NCI-H1048 (cell line): ENCODE measurements at regions not wholly inside any gene's neighbourhood (a gene's known extent, or its start where the extent isn't known, plus 50 kb on each side); places are given as distances from the start of the nearest gene placed in this dataset.

Experiments used
- DNase-seq: peaks from one replicate; lab custom pipeline; 2025; lab: John Stamatoyannopoulos, UW

- no peak for DNase-seq
These were observed 115.5 kb downstream of the PAPOLA start for GRCh38 chr14:96617635-96618034.

GRCh38 chr14:96622926-96623325 is 120.7 kb downstream of the PAPOLA start:
- DNase-seq = no peak

- no peak for DNase-seq
These were observed 121.7 kb downstream of the PAPOLA start for GRCh38 chr14:96623676-96624484.

GRCh38 chr14:96624661-96625425 is 122.7 kb downstream of the PAPOLA start:
- DNase-seq = no peak

- DNase-seq = no peak
These were observed 123.3 kb downstream of the PAPOLA start for GRCh38 chr14:96625426-96625985.

GRCh38 chr14:96626121-96626768 is 124.1 kb downstream of the PAPOLA start:
- no peak for DNase-seq

GRCh38 chr14:96626916-96627315 is 124.7 kb downstream of the PAPOLA start:
- no peak for DNase-seq

GRCh38 chr14:96627386-96627785 is 125.2 kb downstream of the PAPOLA start:
- no peak for DNase-seq

GRCh38 chr14:96627811-96628775 is 125.9 kb downstream of the PAPOLA start:
- no peak for DNase-seq

GRCh38 chr14:96629082-96629481 is 126.9 kb downstream of the PAPOLA start:
- DNase-seq = no peak

- no peak for DNase-seq
These were observed 127.5 kb downstream of the PAPOLA start for GRCh38 chr14:96629558-96630222.

GRCh38 chr14:96630281-96630680 is 128.1 kb downstream of the PAPOLA start:
- DNase-seq = no peak

GRCh38 chr14:96631030-96631429 is 128.8 kb downstream of the PAPOLA start:
- DNase-seq = no peak

- no peak for DNase-seq
These were observed 129.6 kb downstream of the PAPOLA start for GRCh38 chr14:96631621-96632362.

GRCh38 chr14:96632363-96632758 is 130.2 kb downstream of the PAPOLA start:
- DNase-seq = no peak

GRCh38 chr14:96633096-96633495 is 130.9 kb downstream of the PAPOLA start:
- no peak for DNase-seq

GRCh38 chr14:96634481-96634880 is 132.3 kb downstream of the PAPOLA start:
- no peak for DNase-seq

- no peak for DNase-seq
These were observed 132.7 kb downstream of the PAPOLA start for GRCh38 chr14:96634896-96635295.

GRCh38 chr14:96635850-96636249 is 133.7 kb downstream of the PAPOLA start:
- DNase-seq = no peak

- no peak for DNase-seq
These were observed 135.3 kb downstream of the PAPOLA start for GRCh38 chr14:96637521-96637920.
